ENCODE measurements at regions not wholly inside any gene's neighbourhood (a gene's known extent, or its start where the extent isn't known, plus 50 kb on each side); places are given as distances from the start of the nearest gene placed in this dataset.

- Mint-ChIP-seq H3K27ac (no peak overlapping the region), H3K4me1 (no peaks in the 10 kb centered on the region), H3K27me3 (no peaks in the 10 kb centered on the region), H3K4me3 (no peak overlapping the region), H3K9me3 (ENCODE audit: insufficient read depth) (peaks cover 2% of the 10 kb centered on the region)
- intact Hi-C loops (cut with micrococcal nuclease): no loop called here
- no peak overlapping the region for H3K4me2 ChIP-seq (replicated peaks; ENCODE audit: low read depth, low read length, poor library complexity, severe bottlenecking)
- no peaks in the 10 kb centered on the region for H3K27me3 ChIP-seq (replicated peaks in 1 of 4; ENCODE audit: control extremely low read depth in 1 of 4, control insufficient read depth in 3 of 4, insufficient read depth in 4 of 4, low read length in 3 of 4)
- H3K27ac ChIP-seq (ENCODE audit: low read length in 2 of 2): no peak overlapping the region
- no peak overlapping the region for H3K9ac ChIP-seq (ENCODE audit: low read length)
- no peaks in the 10 kb centered on the region for H4K20me1 ChIP-seq (ENCODE audit: control insufficient read depth, insufficient read depth, low read length, poor library complexity, severe bottlenecking)
- no peak for TF ChIP-seq EZH2 (IDR thresholded peaks at IDR 0.05; ENCODE audit: borderline replicate concordance, insufficient read depth, low read depth, low read length, poor library complexity, severe bottlenecking)
- TF ChIP-seq CTCF (IDR thresholded peaks at IDR 0.05): no peak
- H3K36me3 ChIP-seq (replicated peaks in 1 of 2; ENCODE audit: control extremely low read depth in 1 of 2, control insufficient read depth in 1 of 2, extremely low read depth in 1 of 2, insufficient read depth in 2 of 2, low read length in 1 of 2): no peaks in the 10 kb centered on the region
- no peak overlapping the region for H3K4me3 ChIP-seq (ENCODE audit: control extremely low read depth in 1 of 5, extremely low read depth in 1 of 5, insufficient read depth in 1 of 5, low read depth in 2 of 5, low read length in 4 of 5)
- DNase-seq (no peak), ATAC-seq (ENCODE audit: low read depth) (no peak)
- POLR2A ChIA-PET: no interaction called here
- H3K79me2 ChIP-seq (ENCODE audit: control insufficient read depth, insufficient read depth, low read length): no peaks in the 10 kb centered on the region
- H3K4me1 ChIP-seq (ENCODE audit: control insufficient read depth in 2 of 2, insufficient read depth in 2 of 2, low read length in 2 of 2): no peaks in the 10 kb centered on the region
- H2AFZ ChIP-seq (ENCODE audit: insufficient read depth, low read depth, low read length, poor library complexity, severe bottlenecking): no peak overlapping the region
- CTCF ChIA-PET: no interaction called here
- no peaks in the 10 kb centered on the region for H3K9me3 ChIP-seq (ENCODE audit: control extremely low read depth in 1 of 3, control insufficient read depth in 2 of 3, insufficient read depth in 1 of 3, low read length in 2 of 3)
Observed at GRCh38 chr4:137283737-137284136, 248.6 kb downstream of the PCDH18 start.

GRCh38 chr4:137278431-137278830 lies 253.9 kb downstream of the PCDH18 start:
- Histone ChIP-seq H2AFZ (ENCODE audit: insufficient read depth, low read depth, low read length, poor library complexity, severe bottlenecking) (no peak overlapping the region), H3K36me3 (replicated peaks in 1 of 2; ENCODE audit: control extremely low read depth in 1 of 2, control insufficient read depth in 1 of 2, extremely low read depth in 1 of 2, insufficient read depth in 2 of 2, low read length in 1 of 2) (no peaks in the 10 kb centered on the region), H4K20me1 (ENCODE audit: control insufficient read depth, insufficient read depth, low read length, poor library complexity, severe bottlenecking) (no peaks in the 10 kb centered on the region), H3K27ac (ENCODE audit: low read length in 2 of 2) (no peak overlapping the region), H3K4me1 (ENCODE audit: control insufficient read depth in 2 of 2, insufficient read depth in 2 of 2, low read length in 2 of 2) (no peaks in the 10 kb centered on the region), H3K27me3 (replicated peaks in 1 of 4; ENCODE audit: control extremely low read depth in 1 of 4, control insufficient read depth in 3 of 4, insufficient read depth in 4 of 4, low read length in 3 of 4) (no peaks in the 10 kb centered on the region), H3K4me3 (ENCODE audit: control extremely low read depth in 1 of 5, extremely low read depth in 1 of 5, insufficient read depth in 1 of 5, low read depth in 2 of 5, low read length in 4 of 5) (no peak overlapping the region), H3K9ac (ENCODE audit: low read length) (no peak overlapping the region), H3K79me2 (ENCODE audit: control insufficient read depth, insufficient read depth, low read length) (no peaks in the 10 kb centered on the region), H3K9me3 (ENCODE audit: control extremely low read depth in 1 of 3, control insufficient read depth in 2 of 3, insufficient read depth in 1 of 3, low read length in 2 of 3) (no peaks in the 10 kb centered on the region), H3K4me2 (replicated peaks; ENCODE audit: low read depth, low read length, poor library complexity, severe bottlenecking) (no peak overlapping the region)
- DNase-seq (no peak), ATAC-seq (ENCODE audit: low read depth) (no peak)
- Mint-ChIP-seq H3K9me3 (ENCODE audit: insufficient read depth) (no peaks in the 10 kb centered on the region), H3K27me3 (no peaks in the 10 kb centered on the region), H3K4me3 (no peak overlapping the region), H3K27ac (no peak overlapping the region), H3K4me1 (no peaks in the 10 kb centered on the region)
- TF ChIP-seq CTCF (IDR thresholded peaks at IDR 0.05) (no peak), EZH2 (IDR thresholded peaks at IDR 0.05; ENCODE audit: borderline replicate concordance, insufficient read depth, low read depth, low read length, poor library complexity, severe bottlenecking) (no peak)
- ChIA-PET CTCF (no interaction called here), POLR2A (no interaction called here)
- intact Hi-C loops (cut with micrococcal nuclease): no loop called here
- no CpG with 5 or more reads among the region's 1 CpG for WGBS (ENCODE audit: insufficient coverage)
